ENCODE measurements at regions not wholly inside any gene's neighbourhood (a gene's known extent, or its start where the extent isn't known, plus 50 kb on each side); places are given as distances from the start of the nearest gene placed in this dataset.

DNA sequence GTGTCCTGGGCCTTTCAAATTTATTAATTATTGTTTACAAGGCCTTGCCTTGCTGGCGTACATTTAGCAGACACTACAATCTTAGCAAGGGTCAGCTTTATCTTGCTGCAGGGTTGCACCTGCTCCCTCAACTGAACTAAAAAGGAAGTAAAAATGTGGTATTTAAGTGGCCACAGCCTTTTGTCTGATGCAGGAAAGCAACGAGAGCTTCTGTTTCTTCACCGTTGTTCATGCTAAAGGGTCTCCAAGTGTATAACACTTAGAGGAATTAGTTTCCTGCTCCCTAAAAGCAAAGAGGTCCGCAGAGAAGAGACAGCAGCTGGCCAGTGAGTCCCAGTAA lies 62.8 kb upstream of the EGLN3 start:
- TF ChIP-seq SMC3 (conservative IDR thresholded peaks at IDR 0.05; ENCODE audit: poor library complexity) (no peak), MXI1 (conservative IDR thresholded peaks at IDR 0.05; ENCODE audit: poor library complexity, severe bottlenecking) (no peak), TAF1 (IDR thresholded peaks at IDR 0.05; ENCODE audit: low read depth) (no peak), EZH2 (IDR thresholded peaks at IDR 0.05; ENCODE audit: borderline replicate concordance, insufficient read depth, low read length, poor library complexity, severe bottlenecking) (no peak), POLR2AphosphoS5 (IDR thresholded peaks at IDR 0.05) (no peak), RAD21 (conservative IDR thresholded peaks at IDR 0.05) (no peak), EP300 (conservative IDR thresholded peaks at IDR 0.05; ENCODE audit: poor library complexity, severe bottlenecking) (no peak)
- TF ChIP-seq, protein P1, sequence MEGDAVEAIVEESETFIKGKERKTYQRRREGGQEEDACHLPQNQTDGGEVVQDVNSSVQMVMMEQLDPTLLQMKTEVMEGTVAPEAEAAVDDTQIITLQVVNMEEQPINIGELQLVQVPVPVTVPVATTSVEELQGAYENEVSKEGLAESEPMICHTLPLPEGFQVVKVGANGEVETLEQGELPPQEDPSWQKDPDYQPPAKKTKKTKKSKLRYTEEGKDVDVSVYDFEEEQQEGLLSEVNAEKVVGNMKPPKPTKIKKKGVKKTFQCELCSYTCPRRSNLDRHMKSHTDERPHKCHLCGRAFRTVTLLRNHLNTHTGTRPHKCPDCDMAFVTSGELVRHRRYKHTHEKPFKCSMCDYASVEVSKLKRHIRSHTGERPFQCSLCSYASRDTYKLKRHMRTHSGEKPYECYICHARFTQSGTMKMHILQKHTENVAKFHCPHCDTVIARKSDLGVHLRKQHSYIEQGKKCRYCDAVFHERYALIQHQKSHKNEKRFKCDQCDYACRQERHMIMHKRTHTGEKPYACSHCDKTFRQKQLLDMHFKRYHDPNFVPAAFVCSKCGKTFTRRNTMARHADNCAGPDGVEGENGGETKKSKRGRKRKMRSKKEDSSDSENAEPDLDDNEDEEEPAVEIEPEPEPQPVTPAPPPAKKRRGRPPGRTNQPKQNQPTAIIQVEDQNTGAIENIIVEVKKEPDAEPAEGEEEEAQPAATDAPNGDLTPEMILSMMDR (IDR thresholded peaks at IDR 0.05; ENCODE audit: poor library complexity, severe bottlenecking), result no peak
- TF ChIP-seq, protein P2, sequence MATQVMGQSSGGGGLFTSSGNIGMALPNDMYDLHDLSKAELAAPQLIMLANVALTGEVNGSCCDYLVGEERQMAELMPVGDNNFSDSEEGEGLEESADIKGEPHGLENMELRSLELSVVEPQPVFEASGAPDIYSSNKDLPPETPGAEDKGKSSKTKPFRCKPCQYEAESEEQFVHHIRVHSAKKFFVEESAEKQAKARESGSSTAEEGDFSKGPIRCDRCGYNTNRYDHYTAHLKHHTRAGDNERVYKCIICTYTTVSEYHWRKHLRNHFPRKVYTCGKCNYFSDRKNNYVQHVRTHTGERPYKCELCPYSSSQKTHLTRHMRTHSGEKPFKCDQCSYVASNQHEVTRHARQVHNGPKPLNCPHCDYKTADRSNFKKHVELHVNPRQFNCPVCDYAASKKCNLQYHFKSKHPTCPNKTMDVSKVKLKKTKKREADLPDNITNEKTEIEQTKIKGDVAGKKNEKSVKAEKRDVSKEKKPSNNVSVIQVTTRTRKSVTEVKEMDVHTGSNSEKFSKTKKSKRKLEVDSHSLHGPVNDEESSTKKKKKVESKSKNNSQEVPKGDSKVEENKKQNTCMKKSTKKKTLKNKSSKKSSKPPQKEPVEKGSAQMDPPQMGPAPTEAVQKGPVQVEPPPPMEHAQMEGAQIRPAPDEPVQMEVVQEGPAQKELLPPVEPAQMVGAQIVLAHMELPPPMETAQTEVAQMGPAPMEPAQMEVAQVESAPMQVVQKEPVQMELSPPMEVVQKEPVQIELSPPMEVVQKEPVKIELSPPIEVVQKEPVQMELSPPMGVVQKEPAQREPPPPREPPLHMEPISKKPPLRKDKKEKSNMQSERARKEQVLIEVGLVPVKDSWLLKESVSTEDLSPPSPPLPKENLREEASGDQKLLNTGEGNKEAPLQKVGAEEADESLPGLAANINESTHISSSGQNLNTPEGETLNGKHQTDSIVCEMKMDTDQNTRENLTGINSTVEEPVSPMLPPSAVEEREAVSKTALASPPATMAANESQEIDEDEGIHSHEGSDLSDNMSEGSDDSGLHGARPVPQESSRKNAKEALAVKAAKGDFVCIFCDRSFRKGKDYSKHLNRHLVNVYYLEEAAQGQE (IDR thresholded peaks at IDR 0.05; ENCODE audit: borderline replicate concordance), result no peak
- H3K4me2 ChIP-seq (ENCODE audit: low read length), result no peak overlapping the region
- no peaks in the 10 kb centered on the region for H3K27me3 ChIP-seq (ENCODE audit: insufficient read depth, low read depth, low read length)
- no peak overlapping the region for H2AFZ ChIP-seq (ENCODE audit: low read depth, low read length)
- H3K9me2 ChIP-seq (ENCODE audit: insufficient read depth, low read length), result no peaks in the 10 kb centered on the region
- H3K4me3 ChIP-seq (ENCODE audit: low read length), result no peak overlapping the region
- no peaks in the 10 kb centered on the region for H3K79me2 ChIP-seq (replicated peaks; ENCODE audit: insufficient read depth, low read length)
- H3K9me3 ChIP-seq (ENCODE audit: low read length), result no peaks in the 10 kb centered on the region
- H3F3A ChIP-seq (ENCODE audit: insufficient read depth, low read length, poor library complexity, severe bottlenecking), result no peaks in the 10 kb centered on the region
- no peak overlapping the region for H3K27ac ChIP-seq (ENCODE audit: low read length)
- no peak overlapping the region for H3K9ac ChIP-seq (ENCODE audit: low read length)
- H3K36me3 ChIP-seq (ENCODE audit: insufficient read depth, low read length), result no peaks in the 10 kb centered on the region
- no peaks in the 10 kb centered on the region for H4K20me1 ChIP-seq (ENCODE audit: insufficient read depth)

DNA sequence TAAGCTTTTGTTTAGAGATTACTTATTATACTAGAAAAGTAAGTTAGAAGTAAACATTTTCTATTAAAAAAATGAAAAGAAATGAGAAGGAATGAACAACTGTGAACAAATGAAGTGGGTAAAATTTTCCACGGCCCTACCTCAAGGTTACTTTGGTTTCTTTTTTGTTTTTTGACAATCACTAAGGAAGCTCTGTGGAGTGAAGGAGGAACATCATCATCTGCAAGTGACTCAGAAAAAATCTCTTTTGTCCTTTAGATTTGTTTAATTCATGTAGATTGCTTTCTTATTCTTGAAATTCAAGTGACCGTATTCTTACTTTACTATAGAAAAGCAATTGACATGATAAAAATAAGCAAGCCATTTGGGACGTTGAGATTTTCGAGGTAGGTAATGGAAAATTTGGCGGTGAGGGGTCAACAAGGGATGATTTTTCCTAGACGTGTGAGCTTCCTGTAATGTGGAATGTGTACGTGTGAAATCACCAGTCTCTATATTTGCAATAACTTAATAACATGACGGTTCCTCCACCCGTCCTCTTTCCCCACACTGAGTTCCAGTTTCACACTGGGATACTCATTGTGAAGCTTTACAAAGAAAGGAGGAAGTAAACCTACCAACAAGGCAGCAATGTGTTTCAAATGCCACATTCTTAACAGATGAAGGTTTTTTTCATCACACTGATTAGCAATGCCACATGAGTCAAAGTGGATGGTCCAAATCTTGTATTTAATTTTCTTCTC lies 62.3 kb upstream of the EGLN3 start:
- H3K4me3 ChIP-seq (ENCODE audit: low read length), result no peak overlapping the region
- TF ChIP-seq EP300 (conservative IDR thresholded peaks at IDR 0.05; ENCODE audit: poor library complexity, severe bottlenecking) (no peak), MXI1 (conservative IDR thresholded peaks at IDR 0.05; ENCODE audit: poor library complexity, severe bottlenecking) (no peak), EZH2 (IDR thresholded peaks at IDR 0.05; ENCODE audit: borderline replicate concordance, insufficient read depth, low read length, poor library complexity, severe bottlenecking) (no peak), RAD21 (conservative IDR thresholded peaks at IDR 0.05) (no peak), SMC3 (conservative IDR thresholded peaks at IDR 0.05; ENCODE audit: poor library complexity) (no peak), POLR2AphosphoS5 (IDR thresholded peaks at IDR 0.05) (no peak), TAF1 (IDR thresholded peaks at IDR 0.05; ENCODE audit: low read depth) (no peak)
- TF ChIP-seq, protein P1 (IDR thresholded peaks at IDR 0.05; ENCODE audit: poor library complexity, severe bottlenecking), result no peak
- TF ChIP-seq, protein P2 (IDR thresholded peaks at IDR 0.05; ENCODE audit: borderline replicate concordance), result no peak
- no peak overlapping the region for H2AFZ ChIP-seq (ENCODE audit: low read depth, low read length)
- no peak overlapping the region for H3K4me2 ChIP-seq (ENCODE audit: low read length)
- H3K27ac ChIP-seq (ENCODE audit: low read length), result no peak overlapping the region
- H3K9ac ChIP-seq (ENCODE audit: low read length), result no peak overlapping the region
- H3K36me3 ChIP-seq (ENCODE audit: insufficient read depth, low read length), result no peaks in the 10 kb centered on the region
- H3K9me2 ChIP-seq (ENCODE audit: insufficient read depth, low read length), result no peaks in the 10 kb centered on the region
- H3K79me2 ChIP-seq (replicated peaks; ENCODE audit: insufficient read depth, low read length), result no peaks in the 10 kb centered on the region
- no peaks in the 10 kb centered on the region for H3F3A ChIP-seq (ENCODE audit: insufficient read depth, low read length, poor library complexity, severe bottlenecking)
- no peaks in the 10 kb centered on the region for H3K9me3 ChIP-seq (ENCODE audit: low read length)
- no peaks in the 10 kb centered on the region for H4K20me1 ChIP-seq (ENCODE audit: insufficient read depth)
- H3K27me3 ChIP-seq (ENCODE audit: insufficient read depth, low read depth, low read length), result no peaks in the 10 kb centered on the region
